HG02588 (cell line): ENCODE measurements at regions not wholly inside any gene's neighbourhood (a gene's known extent, or its start where the extent isn't known, plus 50 kb on each side); places are given as distances from the start of the nearest gene placed in this dataset.
A peak's percentile ranks its signal among the peaks of the same experiment; 100 is the strongest.

Experiments used
- ATAC-seq: cut with Tn5 transposase; IDR thresholded peaks from one replicate; pipeline ENCODE4 v1.9.1; 2021; ENCODE audit warnings: mild to moderate bottlenecking, moderate library complexity; ENCODE audit not compliant: unreplicated experiment

DNA sequence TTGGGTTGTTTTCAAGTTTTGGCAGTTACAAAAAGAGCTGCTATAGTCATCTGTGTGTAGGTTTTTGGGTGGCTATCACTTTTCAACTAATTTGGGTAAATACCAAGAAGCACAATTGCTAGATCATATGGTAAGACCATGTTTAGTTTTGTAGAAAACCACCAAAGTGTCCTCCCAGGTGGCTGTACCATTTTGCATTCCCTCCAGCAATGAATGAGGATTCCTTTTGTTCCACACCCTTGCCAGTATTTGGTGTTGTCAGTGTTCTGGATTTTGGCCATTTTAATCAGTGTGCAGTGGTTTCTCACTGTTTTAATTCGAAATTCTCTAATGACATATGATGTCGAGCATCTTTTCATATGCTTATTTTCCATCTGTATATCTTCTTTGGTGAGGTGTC lies 457.5 kb upstream of the ARID1B start:
- ATAC-seq, result no peak

DNA sequence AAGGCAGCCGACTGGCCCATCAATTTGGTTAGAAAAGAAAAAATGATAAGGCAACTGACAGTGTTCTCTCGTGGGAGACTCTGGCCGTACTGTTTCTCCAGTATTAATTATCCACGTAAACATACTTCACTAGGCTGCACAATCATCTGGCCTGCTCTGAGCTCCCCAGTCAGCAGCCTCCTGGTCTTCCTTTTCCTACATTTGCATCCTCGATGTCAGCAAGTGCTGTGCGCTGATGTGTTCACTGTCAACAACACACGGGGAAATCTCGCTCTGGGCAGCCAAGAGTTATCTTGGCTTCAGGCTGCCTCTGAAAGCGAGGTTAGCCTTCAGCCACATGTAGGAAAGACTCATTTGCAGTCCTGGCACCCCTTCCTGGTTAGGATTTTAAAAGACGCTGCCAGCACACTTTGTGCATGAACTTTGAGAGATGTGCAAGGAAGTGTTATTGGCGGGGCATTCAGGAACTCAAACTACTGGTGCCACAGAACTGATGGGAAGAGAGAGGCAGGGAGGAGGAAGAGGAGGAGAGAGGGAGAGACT lies 460.5 kb upstream of the ARID1B start:
- no peak for ATAC-seq

DNA sequence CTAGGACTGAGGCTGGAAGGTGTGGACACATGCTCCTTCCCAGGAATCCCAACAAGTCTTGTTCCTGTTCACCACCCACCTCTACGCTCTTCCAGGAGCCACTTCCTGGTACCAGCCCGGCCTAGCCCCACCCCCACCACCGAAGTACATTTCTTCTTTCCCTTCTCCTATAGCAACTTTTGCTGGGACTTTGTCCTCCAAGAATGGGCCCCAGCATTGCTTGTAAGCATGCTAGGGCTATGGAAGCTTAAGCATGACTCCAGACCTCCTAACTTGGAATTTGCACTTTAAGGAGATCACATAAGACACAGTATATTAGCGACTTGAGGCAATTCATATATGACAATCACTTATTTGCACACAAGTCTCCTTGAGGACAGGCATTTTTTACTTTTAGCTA lies 462.0 kb upstream of the ARID1B start:
- ATAC-seq, result no peak

DNA sequence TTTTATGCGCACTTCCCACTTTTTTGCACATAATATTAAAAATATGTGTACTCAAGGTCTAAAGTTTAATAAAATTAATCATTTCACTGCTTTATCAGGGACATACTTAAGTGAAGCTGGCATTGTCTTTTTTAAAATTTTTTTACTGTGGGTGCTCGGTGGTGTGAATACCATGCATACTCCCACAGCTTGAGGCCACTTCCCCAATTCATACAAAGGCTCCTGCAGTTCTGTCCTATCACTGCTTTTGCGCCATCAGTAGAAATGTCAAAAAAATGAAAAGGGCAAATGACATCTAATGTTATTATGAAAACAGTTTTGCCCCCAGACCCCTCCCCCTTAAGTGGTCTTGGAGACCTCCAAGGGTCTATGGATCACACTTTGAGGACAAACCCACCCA lies 464.1 kb upstream of the ARID1B start:
- ATAC-seq, result no peak

DNA sequence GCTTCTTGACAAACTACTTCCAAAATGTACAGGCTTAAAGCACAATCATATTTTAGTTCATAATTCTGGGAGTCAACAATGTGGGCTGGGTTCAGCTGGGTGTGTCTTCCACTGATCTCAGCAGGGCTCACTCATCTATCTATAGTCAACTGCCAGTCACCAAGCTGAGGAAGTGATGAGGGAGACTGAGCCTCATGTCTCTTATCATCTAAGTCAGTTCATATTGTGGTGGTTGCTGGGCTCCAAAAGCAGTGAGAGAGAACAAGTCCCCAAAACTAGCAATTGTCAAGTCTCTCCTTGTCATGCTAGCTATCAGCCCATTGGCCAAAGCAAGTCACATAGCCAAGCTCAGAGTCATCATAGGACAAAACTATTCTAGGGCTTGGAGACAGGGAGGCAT lies 465.9 kb upstream of the ARID1B start:
- no peak for ATAC-seq

DNA sequence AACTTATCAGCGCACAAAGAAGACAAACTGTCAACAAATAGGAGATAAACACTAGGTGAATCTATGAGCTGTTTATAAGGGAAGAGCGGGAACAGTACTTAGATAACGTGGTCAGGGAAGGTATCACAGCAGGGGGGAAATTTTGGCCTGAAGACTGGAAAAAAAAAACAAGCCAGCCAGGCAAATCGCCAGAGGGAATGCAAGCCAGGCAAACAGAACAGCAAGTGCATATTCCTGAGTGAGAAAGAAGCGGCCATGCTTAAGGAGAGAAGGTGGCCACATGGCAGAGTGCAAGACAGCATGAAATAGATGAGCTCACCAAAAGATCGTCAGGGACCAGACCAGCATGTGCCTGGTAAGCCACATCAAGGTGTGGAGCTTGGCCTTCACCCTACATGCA lies 466.5 kb upstream of the ARID1B start:
- no peak for ATAC-seq

DNA sequence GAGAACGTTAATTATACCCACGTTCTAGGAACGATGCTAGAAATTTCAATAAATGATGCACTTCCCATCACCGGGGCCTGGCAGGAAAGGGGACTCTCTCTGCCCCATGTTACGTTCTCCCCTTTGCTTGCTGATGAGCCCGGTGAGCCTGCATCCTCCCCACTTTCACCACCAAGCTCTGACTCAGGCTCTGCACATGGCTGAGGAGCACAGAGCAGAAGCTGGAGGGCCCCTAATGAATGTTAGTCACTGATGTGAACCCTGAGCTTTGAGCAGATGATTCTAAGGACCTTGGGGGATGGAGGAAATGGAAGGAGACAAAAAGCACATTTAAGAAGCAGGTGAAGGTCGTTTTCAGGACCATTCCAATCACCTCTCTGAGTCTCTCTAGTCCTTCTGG lies 468.2 kb upstream of the ARID1B start:
- no peak for ATAC-seq

DNA sequence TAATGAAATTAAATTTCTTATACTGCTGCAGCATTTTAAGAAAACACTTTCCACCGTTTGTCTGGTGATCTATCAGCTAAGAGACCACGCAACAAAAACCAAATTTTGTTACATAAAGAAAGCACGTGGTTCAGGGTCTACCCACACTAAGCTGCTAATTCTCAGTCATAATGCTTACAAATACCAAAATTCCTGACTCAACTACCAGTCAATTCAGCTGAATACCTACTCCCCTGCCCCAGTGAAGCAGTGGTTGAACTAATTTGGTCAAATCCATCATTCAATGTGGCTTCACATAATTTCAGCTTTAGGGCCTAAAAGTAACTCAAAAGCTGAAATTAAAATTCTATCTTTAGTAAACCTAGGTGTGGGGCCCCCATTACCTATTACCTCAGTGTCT lies 468.6 kb upstream of the ARID1B start:
- no peak for ATAC-seq

DNA sequence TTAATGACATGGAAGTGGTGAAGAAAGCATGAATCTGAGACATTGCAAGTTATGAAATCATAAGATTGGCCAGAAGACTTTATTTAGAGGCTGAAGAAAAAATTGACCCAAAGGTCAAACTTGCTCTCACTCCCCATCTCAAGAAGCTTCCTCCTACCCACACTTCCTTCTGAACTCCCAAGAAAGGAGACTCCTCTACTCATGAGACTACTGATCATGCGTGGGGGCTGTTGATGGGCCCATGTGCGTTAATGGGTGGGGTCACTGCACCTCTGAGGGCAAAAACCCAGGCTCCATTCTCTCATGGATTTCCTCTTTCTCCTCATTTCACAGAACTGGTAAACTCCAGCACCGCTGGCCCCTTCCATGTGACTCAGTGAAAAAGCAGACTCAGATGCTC lies 470.6 kb upstream of the ARID1B start:
- ATAC-seq, result no peak

DNA sequence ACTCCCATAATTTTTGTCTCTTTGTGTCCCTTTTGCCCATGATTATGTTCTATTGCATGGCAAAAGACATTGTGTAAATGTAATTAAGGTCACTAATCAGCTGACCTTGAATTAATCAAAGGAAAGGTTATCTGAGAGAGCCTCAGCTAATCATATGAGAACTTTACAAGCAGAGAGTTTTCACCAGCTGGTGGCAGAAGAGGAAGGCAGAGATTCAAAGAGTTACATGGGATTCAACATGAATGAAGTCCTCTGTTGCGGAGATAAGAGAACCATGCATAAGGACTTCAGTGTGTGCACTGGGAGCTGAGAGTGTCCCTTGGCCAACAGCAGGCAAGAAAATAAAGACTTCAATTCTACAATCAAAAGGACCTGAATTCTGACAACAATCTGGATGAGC lies 494.1 kb upstream of the ARID1B start:
- no peak for ATAC-seq

DNA sequence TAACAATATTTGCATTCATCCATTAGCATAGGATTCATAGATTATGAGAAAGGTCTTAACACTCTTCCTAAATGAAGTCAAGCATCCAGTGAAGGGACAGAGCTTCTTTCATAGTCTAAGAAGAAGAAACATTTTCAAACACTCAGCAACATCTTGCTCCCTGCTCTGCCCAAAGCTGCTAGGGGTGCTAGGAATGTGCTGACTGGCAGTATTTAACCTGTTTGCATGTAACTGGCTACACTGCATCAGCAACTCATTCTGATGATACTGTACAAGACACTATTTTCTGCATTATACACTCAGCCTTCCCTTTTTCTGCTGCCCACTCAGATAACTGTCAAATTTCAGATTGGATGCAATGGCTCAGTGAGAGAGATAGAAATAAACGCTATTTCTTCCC lies 495.1 kb upstream of the ARID1B start:
- ATAC-seq, result no peak

DNA sequence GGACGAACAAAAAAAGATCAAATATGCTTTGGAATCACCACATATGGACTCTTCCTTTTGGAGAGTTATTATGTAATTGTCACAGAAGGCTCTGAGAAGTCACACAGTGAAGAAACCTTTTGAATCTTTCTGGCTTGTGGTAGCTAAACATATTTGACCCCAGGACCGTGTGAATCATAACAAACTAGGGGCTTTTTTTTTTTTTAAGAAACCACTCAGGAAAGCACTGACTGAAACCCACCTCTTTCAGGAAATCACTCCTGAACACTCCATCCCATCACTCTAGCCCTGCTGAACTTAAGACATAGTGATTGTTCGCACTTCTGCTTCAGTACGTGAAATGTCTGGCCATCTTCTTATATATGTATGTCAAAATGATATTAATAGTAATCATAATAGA lies 495.9 kb upstream of the ARID1B start:
- ATAC-seq, result no peak

DNA sequence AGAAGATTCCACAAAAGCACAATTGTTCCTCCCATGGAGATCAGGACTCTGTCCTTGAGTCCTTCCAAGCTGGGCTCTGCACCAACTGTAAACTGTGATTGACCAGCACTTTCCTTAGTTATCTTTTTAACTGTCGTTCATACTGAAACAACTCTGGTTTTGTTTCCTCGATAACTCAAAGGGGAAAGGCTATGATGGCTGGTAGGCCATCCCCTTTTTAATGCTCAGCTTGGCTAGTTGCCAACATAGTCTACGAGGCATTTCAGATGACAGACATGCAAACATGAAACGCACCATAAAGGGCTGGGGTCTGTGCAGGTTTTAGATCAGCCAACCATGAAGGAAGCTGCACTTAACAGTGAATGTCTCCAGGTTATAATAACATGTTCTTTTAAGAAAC lies 497.1 kb upstream of the ARID1B start:
- peak; percentile 44 for ATAC-seq

DNA sequence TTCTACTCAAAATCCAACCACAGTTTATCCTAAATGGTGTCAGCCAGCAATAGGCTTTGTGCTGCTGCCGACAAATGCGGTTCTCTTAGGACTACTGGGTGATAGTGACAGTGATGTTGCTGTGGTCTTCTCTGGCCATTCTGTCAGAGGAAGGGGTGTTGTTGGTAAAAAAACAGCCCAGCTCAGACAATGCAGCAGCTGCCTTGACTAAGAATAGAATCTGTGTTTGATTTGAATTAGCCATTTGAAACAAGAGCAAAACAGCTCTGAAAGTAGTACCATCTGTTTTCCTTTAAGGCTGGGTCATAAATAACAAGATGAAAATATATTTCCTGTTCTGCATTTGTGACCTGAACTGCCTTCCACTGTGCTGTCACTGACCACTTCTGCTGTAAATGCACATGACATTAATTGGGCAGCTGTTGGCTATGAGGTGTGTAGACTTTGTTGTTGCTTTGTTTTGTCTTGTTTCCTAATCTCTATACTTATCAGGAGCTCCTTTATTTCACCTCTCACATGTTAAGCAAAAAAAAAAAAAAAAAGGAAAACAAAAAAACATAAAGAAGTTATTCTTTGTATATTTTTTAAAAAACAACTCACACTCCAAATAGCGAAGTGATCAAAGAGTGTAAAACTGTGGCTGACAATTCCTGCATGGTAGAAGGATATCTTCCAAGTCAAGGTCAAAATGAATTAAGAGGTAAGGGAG lies 497.8 kb upstream of the ARID1B start:
- peak; percentile 76 for ATAC-seq

DNA sequence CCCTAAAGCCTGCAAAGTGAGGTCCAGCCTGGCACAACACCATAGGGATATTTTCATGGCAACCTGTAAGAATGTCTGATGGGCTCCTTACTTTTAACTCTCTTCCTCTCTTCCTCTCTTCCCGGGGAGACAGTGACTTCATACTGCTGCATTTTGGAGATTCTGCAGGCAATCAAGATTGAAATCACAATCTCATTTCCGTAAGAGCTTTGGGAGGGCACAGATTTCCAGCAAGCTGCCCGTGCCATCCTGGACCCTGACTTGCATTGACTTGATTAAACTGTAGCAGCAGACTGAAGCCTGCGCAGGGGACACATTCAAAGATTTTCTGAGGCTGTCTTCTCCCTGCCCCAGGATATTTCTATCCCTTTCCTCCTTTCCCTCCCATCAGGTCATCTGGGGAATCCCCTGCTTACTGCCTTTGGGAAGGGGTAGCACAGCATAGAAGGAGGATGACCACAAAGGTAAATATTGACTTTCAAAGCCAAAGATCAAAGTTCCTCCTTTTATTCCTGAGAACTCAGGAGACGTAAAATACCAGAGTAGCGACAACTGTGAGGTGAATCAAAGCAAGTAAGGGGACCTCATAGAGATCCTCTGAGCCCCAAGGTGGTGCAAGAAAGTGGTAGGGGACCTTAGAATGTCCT lies 504.0 kb upstream of the ARID1B start:
- no peak for ATAC-seq

DNA sequence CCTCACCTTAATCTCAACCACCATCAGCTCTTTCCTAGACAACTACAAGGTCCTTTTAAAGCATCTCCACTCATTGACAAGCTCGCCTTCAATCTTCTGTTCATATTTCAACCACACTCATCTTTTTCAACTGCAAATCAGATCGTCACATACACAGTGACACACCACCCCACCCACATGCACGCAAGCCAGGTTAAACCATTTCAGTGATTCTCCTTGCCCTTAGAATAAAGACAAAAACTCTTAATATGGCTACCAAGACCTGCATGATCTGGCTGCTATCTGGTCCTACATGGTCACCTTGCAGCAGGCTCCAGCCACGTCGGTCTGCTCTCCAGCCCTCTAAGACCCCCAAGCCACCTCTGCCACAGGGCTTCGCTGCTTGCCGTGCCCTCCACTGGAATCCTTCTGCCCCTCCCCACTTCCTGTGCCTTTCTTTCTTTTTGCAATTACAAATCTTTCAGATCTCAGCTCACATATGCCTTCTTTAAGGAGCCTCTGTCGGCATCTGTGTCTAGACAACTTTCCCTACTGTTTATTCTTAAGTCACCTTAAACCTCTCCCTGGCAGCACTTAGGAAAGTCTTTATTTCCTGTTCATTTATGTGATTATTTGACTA lies 507.3 kb upstream of the ARID1B start:
- ATAC-seq, result no peak

DNA sequence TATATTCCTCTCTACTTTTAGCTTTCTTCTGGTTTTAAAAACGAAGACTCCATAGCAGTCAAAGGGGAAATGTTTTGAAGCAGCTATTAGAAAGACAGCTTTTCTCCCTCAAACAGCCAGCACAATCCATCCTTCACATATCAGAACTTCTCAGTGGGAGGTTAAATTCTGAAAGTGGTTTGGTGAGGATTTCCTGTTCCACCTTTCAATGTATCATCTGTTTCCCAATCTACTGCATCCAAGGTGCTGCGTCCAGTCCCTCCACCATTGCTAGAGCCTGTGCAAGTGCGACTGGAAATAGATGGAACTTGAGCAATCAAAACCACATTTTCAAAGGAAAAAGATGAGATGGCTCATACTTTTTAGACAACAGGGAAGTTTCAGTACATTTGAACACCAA lies 508.3 kb upstream of the ARID1B start:
- no peak for ATAC-seq

DNA sequence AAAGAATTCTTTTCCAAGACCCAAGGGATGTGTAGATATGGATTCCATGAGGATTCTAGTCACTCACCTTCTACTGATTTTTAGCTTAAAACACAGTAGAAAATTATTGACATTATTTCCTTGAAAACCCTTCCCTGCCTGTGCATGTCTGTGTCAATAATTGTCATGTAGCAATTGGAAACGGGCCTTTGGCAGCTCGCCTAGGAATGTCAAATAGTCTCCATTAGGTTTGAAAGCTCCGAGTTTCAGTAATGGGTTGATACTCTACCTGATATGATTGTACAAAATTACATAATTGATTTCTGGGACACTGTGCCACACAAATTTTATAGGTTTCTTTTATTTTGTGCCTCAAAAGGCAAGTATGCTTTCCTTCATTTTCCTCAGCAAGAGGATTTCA lies 515.2 kb upstream of the ARID1B start:
- ATAC-seq, result no peak

DNA sequence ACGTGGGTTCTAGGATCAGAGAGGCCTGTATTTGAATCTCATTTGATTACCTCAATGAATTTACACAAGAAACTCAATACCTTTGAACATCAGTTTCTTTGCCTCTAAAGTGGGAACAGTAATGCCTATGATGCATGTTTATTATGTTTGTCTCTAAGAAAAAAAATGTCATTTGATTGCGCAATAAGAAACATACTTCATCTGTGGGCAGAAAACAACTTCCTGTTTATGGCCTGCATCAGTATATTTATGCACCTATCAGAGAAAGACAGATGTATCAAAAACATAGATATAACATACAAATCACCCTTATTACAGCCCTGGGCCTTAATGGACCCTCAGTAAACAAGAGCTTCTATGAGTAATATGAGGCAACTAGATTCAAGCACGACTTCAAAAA lies 516.4 kb upstream of the ARID1B start:
- ATAC-seq, result no peak

DNA sequence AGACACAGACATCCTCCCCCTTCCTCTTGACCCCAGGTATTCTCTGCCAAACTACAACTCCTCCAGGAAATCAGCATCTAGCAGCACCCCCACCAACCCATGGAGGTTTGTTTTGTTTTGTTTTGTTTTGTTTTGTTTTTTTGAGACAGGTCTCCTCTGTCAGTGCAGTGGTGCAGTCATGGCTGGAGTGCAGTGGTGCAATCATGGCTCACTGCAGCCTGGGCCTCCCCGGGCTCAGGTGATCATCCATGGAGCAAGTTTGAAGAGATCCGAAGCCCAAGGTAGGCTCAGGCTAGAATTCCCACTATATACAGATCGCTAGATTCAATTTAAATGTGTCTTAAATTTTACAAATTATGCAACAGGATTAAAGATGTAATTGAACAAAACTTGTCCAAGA lies 518.2 kb upstream of the ARID1B start:
- no peak for ATAC-seq

DNA sequence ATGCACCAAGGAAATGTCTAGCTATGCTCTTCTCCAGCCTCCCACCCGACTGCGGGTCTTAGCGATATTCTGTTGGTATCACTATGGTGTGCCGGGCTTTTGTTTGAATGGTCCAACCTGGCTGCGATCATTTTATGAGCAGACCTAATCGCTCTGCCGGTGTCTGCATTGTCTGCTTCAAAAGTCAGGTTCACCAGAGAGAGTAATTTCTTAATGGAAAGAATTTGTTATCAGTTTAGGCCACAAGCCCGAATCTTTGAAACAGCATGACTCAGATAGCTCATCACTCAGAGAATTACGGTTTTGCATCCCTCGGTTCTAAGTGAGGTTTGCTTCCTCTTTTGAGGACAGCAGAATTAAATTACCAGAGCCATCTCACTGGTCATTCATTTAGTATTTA lies 521.0 kb upstream of the ARID1B start:
- ATAC-seq, result no peak

DNA sequence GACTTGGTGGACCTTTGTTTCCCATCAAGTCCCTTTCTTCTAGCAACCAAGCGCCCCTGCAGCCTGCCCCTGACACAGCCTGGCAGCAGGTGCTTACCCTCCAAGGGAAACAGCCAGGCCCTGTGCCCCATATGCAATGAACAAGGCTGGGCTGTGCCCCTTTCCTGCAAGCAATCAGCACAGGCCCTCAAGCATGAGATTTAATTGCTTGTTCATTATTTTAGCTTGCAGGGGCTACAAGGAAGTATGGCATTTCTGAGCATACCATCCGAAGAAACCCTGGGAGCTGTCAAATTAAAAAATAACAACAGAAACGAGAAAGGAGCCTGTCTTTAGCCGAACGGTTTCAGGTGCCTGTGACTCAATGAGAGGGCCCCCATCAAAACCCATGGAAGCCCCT lies 522.9 kb upstream of the ARID1B start:
- ATAC-seq, result no peak
